HG03135 (cell line): ENCODE measurements at regions not wholly inside any gene's neighbourhood (a gene's known extent, or its start where the extent isn't known, plus 50 kb on each side); places are given as distances from the start of the nearest gene placed in this dataset.

Source experiments
- ATAC-seq: cut with Tn5 transposase; IDR thresholded peaks from one replicate; pipeline ENCODE4 v1.9.1; 2021; ENCODE audit warnings: mild to moderate bottlenecking, moderate library complexity; ENCODE audit not compliant: unreplicated experiment

GRCh38 chrX:39311646-39312045, 510.4 kb downstream of the MID1IP1 start:
- no peak for ATAC-seq

- ATAC-seq = no peak
Measured at GRCh38 chrX:39313146-39313545, 511.9 kb downstream of the MID1IP1 start.

GRCh38 chrX:39318506-39319343, 517.5 kb downstream of the MID1IP1 start:
- no peak for ATAC-seq

GRCh38 chrX:39320165-39320564, 518.9 kb downstream of the MID1IP1 start:
- no peak for ATAC-seq

GRCh38 chrX:39322496-39322895, 521.2 kb downstream of the MID1IP1 start:
- no peak for ATAC-seq

GRCh38 chrX:39324233-39324930, 523.1 kb downstream of the MID1IP1 start:
- ATAC-seq = no peak

GRCh38 chrX:39327255-39327654, 526.0 kb downstream of the MID1IP1 start:
- no peak for ATAC-seq

- ATAC-seq = no peak
Measured at GRCh38 chrX:39327705-39328104, 526.4 kb downstream of the MID1IP1 start.

- no peak for ATAC-seq
Measured at GRCh38 chrX:39328661-39329060, 527.4 kb downstream of the MID1IP1 start.

GRCh38 chrX:39331082-39331704, 529.9 kb downstream of the MID1IP1 start:
- no peak for ATAC-seq

- ATAC-seq = no peak
Measured at GRCh38 chrX:39333451-39333850, 532.2 kb downstream of the MID1IP1 start.

GRCh38 chrX:39335513-39336235, 534.4 kb downstream of the MID1IP1 start:
- ATAC-seq = no peak

- peak; percentile 79 for ATAC-seq
Measured at GRCh38 chrX:39336671-39337311, 535.5 kb downstream of the MID1IP1 start.

- no peak for ATAC-seq
Measured at GRCh38 chrX:39337451-39337850, 536.2 kb downstream of the MID1IP1 start.

- ATAC-seq = no peak
Measured at GRCh38 chrX:39338583-39338982, 537.3 kb downstream of the MID1IP1 start.

GRCh38 chrX:39356119-39356807, 555.0 kb downstream of the MID1IP1 start:
- ATAC-seq = no peak

GRCh38 chrX:39360101-39360500, 558.8 kb downstream of the MID1IP1 start:
- no peak for ATAC-seq

GRCh38 chrX:39361736-39362135, 560.5 kb downstream of the MID1IP1 start:
- no peak for ATAC-seq

- no peak for ATAC-seq
Measured at GRCh38 chrX:39367416-39367815, 566.2 kb downstream of the MID1IP1 start.

- ATAC-seq = no peak
Measured at GRCh38 chrX:39372115-39372514, 570.9 kb downstream of the MID1IP1 start.
